Left lung (tissue), 4 donors: ENCODE measurements at regions not wholly inside any gene's neighbourhood (a gene's known extent, or its start where the extent isn't known, plus 50 kb on each side); places are given as distances from the start of the nearest gene placed in this dataset.

ENCODE experiments used
- ATAC-seq: fragments of 200-7000 bp; cut with Tn5 transposase; one replicate; pipeline ENCODE4 v1.9.1; 2020; ENCODE audit warnings: moderate library complexity
- DNase-seq, 4 donors: peaks; one replicate each; pipeline ENCODE4 v3.0.0-alpha.2; 2013 to 2020
- H3K27ac ChIP-seq, 2 donors: fragments of 200-600 bp; sonication (generic) in 1 of 2; one replicate each; pipeline versions ENCODE4 v1.5.0 to v1.8.0; 2020 to 2021
- H3K27me3 ChIP-seq, 2 donors: fragments of 200-600 bp; sonication (generic) in 1 of 2; one replicate each; pipeline versions ENCODE4 v1.5.0 to v1.8.0; 2020 to 2021
- H3K36me3 ChIP-seq, 2 donors: fragments of 200-600 bp; sonication (generic) in 1 of 2; one replicate each; pipeline versions ENCODE4 v1.5.0 to v1.8.0; 2020 to 2021
- H3K4me1 ChIP-seq, 2 donors: fragments of 200-600 bp; one replicate each; pipeline ENCODE4 v1.8.0; 2021
- H3K4me3 ChIP-seq, 2 donors: fragments of 200-600 bp; sonication (generic) in 1 of 2; one replicate each; pipeline versions ENCODE4 v1.5.0 to v1.8.0; 2020 to 2021; ENCODE audit warnings: mild to moderate bottlenecking in 1 of 2
- H3K9me3 ChIP-seq, 2 donors: fragments of 200-600 bp; sonication (generic) in 1 of 2; one replicate each; pipeline versions ENCODE4 v1.5.0 to v1.8.0; 2020 to 2021
- CTCF ChIP-seq, 2 donors: fragments of 200-600 bp; sonication (generic) in 1 of 2; IDR thresholded peaks; one replicate each; pipeline versions ENCODE4 v1.5.0 to v1.8.0; 2021; ENCODE audit warnings: antibody characterized with exemption in 2 of 2
- intact Hi-C, 2 donors: fragments of 100-400 bp; cut with DNase I; formaldehyde crosslinking; loops; one replicate each; pipeline versions ENCODE4 v1.11.2 to v1.14.2; 2022
- donor health status: DM: no; HTN: yes; CAD: no.
- donor health status: DM: no; HTN: no; CAD: no.

GRCh38 chr12:17609701-17610100 lies 480.3 kb downstream of the RERGL start:
- H3K4me3 ChIP-seq, result no peak overlapping the region
- TF ChIP-seq CTCF (IDR thresholded peaks at IDR 0.05), result no peak
- ATAC-seq, result no peak
- no peak for DNase-seq
- H3K4me1 ChIP-seq, result no peaks in the 10 kb centered on the region
- H3K27ac ChIP-seq, result no peak overlapping the region
- intact Hi-C loops, result no loop called here
- no peaks in the 10 kb centered on the region for H3K27me3 ChIP-seq
- H3K9me3 ChIP-seq, result no peaks in the 10 kb centered on the region
- no peaks in the 10 kb centered on the region for H3K36me3 ChIP-seq

GRCh38 chr12:17609153-17609552 lies 480.8 kb downstream of the RERGL start:
- H3K36me3 ChIP-seq, result no peaks in the 10 kb centered on the region
- no peaks in the 10 kb centered on the region for H3K9me3 ChIP-seq
- TF ChIP-seq CTCF (IDR thresholded peaks at IDR 0.05), result no peak
- H3K4me1 ChIP-seq, result no peaks in the 10 kb centered on the region
- intact Hi-C loops, result no loop called here
- no peak for ATAC-seq
- H3K27me3 ChIP-seq, result no peaks in the 10 kb centered on the region
- DNase-seq, result no peak
- H3K4me3 ChIP-seq, result no peak overlapping the region
- H3K27ac ChIP-seq, result no peak overlapping the region

GRCh38 chr12:17595111-17595510 lies 494.9 kb downstream of the RERGL start:
- DNase-seq (no peak), ATAC-seq (no peak)
- no peak overlapping the region for H3K4me3 ChIP-seq
- no peaks in the 10 kb centered on the region for H3K4me1 ChIP-seq
- H3K27ac ChIP-seq, result no peak overlapping the region
- no peaks in the 10 kb centered on the region for H3K27me3 ChIP-seq
- H3K9me3 ChIP-seq, result no peaks in the 10 kb centered on the region
- TF ChIP-seq CTCF (IDR thresholded peaks at IDR 0.05), result no peak
- intact Hi-C loops, result no loop called here
- H3K36me3 ChIP-seq, result no peaks in the 10 kb centered on the region

GRCh38 chr12:17593715-17594406 lies 496.1 kb downstream of the RERGL start:
- H3K27me3 ChIP-seq, result no peaks in the 10 kb centered on the region
- H3K4me3 ChIP-seq, result no peak overlapping the region
- no peaks in the 10 kb centered on the region for H3K9me3 ChIP-seq
- no peak overlapping the region for H3K27ac ChIP-seq
- H3K4me1 ChIP-seq, result no peaks in the 10 kb centered on the region
- H3K36me3 ChIP-seq, result no peaks in the 10 kb centered on the region
- TF ChIP-seq CTCF (IDR thresholded peaks at IDR 0.05), result no peak
- DNase-seq (no peak), ATAC-seq (no peak)
- intact Hi-C loops, result no loop called here

GRCh38 chr12:17592472-17592871 lies 497.5 kb downstream of the RERGL start:
- no peak for DNase-seq
- no peaks in the 10 kb centered on the region for H3K27me3 ChIP-seq
- H3K27ac ChIP-seq, result no peak overlapping the region
- no peak for ATAC-seq
- H3K9me3 ChIP-seq, result no peaks in the 10 kb centered on the region
- no peak overlapping the region for H3K4me3 ChIP-seq
- H3K36me3 ChIP-seq, result no peaks in the 10 kb centered on the region
- intact Hi-C loops, result no loop called here
- no peaks in the 10 kb centered on the region for H3K4me1 ChIP-seq
- no peak for TF ChIP-seq CTCF (IDR thresholded peaks at IDR 0.05)
